Stimulated activated CD4-positive, alpha-beta T cell treated with anti-CD3 and anti-CD28 coated beads, Interleukin-2, amount 100 ng/mL, for 24 hours (primary cell): ENCODE measurements at regions not wholly inside any gene's neighbourhood (a gene's known extent, or its start where the extent isn't known, plus 50 kb on each side); places are given as distances from the start of the nearest gene placed in this dataset.

Experiments used
- DNase-seq, 2 donors: peaks; one replicate each; pipeline ENCODE4 v3.0.0-alpha.2; 2020

- DNase-seq: no peak
Measured at GRCh38 chr21:16992448-16992847, 520.4 kb upstream of the CXADR start.

DNA sequence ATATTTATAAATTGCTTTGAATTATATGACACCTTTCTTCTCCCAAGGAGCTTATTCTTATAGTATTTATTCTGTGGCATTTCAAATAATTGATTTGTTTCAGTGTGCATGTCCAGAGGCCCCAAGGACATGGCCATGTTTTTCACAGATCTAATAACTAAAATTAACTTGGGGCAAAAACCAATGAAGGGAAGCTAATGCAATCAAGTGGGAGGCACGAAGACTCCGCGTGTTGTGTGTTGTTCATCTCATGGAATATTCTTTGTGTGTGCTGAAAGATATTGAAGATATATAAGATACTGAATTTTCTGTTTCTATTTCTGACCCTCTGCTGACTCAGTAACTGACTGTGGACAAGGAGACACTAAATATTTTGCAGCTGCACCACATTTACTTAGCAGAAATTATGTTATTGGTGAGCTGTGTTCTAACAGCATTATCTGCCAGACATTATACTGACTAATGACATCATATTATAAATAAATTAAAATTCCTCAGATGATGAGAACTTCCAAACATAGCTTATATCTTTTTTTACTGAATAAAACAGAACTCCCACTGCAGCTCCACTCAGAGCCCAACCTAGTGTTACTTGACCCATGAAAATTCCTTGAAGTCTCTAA lies 519.3 kb upstream of the CXADR start:
- DNase-seq: no peak

DNA sequence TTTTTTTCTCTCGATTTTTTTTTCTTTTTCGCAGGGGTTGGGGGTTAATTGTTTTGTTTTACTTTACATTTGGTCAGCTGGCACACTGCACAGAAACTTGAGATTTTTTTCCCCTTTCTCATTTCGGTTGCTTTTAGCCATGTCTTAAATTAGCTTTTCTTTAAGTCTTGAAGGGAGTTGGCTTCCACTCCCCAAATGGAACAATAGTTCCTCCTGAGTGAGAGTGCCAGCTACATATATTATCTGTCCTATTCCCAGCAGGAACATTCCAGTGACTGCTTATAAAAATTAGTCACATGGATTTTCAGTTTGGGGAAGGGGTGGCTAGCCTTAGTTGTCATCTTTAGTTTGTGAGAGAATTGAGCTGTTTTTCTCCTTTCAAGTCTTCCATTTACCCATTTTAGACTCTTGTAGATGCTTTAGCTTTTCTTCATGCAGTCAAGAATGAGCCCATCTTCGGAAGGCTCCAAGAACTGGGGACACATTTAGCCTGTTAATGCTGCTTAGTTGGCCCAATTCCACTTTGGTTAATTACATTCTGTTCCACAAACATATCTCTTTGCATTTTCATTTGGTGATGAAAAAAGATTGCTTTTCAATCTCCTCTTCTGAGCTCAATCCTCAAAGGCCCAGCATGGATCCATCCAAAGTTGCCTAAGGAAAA lies 510.1 kb upstream of the CXADR start:
- no peak for DNase-seq

GRCh38 chr21:17003258-17003615 lies 509.6 kb upstream of the CXADR start:
- DNase-seq: no peak

DNA sequence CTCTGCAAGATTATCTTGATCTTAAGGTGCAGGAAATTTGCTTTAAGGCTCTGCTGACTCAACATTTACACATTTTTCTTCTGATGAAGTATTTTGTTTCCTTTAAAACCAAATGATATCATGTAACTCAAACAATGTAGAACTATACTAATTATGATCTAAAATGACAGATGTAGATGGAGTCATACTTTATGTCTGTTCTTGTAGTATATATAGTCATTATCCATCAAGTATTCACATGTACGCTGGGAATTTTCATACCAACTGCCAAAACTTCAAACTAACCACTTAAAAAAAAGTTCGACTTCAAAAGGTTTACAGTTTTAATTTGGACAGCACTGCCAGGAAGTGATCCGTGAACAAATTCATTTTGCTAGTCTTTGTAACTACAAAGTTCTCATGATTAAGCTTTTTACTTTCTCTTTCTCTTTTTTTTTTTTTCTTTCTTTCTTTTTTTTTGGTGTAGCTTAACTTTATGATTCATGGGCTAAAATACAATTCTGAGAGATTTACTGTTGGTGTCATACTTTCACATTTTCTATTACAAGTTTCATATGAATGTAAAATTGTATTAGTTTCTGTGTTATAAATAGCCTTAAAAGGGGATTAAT lies 509.0 kb upstream of the CXADR start:
- DNase-seq: no peak

GRCh38 chr21:17032141-17032655 lies 480.6 kb upstream of the CXADR start:
- no peak for DNase-seq

DNA sequence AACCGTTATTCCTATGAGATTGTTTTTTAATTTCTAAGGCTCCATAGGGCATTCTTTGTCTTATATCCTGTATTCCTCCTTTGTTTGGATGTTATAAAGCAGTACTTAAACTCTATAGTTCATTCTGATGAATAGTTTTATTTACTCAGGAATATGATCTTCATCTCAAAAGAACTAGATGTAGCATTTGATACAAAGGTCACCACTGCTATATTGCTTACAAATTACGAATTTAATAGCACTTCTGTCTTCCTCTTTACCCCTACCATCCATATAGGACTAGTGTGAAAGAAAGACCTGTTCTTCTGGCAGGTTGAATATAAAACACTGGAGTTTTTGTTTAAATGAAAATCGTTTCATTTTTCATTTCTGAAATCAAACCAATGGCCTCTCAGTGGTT lies 468.1 kb upstream of the CXADR start:
- DNase-seq: no peak

GRCh38 chr21:17045214-17045853 lies 467.5 kb upstream of the CXADR start:
- no peak for DNase-seq

GRCh38 chr21:17048974-17049373 lies 463.9 kb upstream of the CXADR start:
- no peak for DNase-seq

- DNase-seq: no peak
Measured at GRCh38 chr21:17050156-17050555, 462.7 kb upstream of the CXADR start.

DNA sequence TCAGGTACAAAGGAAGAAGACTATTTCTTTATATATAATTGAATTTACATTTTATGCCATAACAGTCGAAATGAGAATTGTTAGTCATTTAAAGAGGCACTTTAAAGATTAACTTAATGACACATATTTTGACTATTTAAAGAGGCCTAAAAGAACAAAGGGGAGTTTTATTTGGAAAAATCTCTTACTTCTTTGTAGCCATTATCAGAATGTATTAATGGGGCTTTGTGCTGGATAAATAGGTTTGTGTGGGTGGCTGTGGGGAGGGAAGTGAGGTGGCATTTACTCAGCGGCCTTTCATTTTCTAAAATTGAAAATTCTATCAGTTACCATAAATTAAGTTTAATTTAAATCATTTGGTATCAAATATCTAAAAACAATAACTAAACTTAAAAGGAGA lies 462.2 kb upstream of the CXADR start:
- no peak for DNase-seq

GRCh38 chr21:17051054-17051453 lies 461.8 kb upstream of the CXADR start:
- no peak for DNase-seq

DNA sequence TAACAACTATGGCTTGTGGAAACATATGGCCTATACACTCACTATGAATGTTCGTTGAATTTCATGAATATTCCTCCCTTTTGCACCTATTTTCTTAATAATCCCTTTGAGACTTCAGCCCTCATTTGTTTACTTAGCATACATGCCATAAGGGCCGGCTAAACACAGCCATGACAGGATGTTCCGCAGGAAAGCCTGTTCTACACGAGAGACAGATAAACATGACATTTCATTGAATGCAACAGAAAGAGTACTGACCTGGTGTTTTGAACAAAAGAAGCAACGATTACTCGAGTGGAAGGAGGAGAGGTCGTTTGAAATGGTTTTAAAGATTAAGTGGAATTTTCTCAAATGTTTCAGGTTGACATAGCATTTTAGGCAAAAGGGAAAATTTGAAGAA lies 459.5 kb upstream of the CXADR start:
- no peak for DNase-seq

DNA sequence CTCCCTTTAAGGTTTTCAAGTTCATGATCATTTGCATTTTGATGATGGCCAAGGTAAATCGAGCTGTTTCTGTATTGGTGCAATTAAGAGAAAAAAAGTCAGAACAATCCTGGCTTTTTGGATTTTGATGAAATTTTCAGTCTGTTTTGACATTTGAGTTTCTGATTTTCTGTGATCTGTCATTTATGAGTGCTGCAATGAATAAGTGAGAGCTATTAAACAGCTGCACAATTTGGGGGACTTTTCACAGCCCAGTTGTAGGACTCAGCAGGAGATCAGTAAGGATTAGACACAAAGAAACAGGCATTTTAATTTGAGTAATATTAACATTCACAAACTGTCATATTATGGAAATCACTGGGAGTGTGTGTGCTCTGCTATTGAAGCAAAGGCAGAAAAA lies 452.9 kb upstream of the CXADR start:
- DNase-seq: no peak

DNA sequence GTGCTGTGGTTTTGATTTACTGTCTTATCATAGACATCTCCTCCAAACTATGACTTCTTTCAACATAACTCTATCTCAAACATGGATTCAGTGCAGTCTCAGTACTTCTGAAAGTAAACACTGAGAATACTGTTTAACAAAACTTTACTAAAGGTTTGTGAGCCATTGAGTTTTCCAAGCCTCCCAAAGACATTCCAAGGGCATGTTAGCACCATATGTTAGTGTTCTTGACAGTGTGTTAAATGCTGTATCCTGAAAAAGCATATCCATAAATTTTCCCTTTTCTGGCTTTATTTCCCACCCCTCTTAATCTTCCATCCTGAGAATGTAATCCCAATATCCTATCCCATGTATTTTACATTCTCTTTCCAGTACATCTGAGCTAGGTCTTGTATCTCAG lies 446.8 kb upstream of the CXADR start:
- no peak for DNase-seq

DNA sequence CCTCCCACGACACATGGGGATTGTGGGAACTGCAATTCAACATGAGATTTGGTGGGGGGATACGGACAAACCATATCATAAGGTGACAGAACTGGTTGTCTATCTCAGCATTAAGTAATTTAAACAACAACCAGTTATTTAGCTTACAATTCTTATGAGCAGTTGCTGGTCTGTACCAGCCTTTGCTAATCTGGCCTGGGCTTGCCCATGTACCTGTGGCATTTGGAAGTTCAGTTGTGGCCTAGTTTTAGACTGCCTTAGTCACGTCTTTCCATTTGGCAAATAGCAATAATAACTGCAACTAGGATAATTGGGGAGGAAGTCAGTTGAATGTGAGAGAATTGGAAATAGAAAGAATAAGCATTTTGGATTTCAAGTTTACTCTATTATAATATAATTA lies 441.8 kb upstream of the CXADR start:
- DNase-seq: no peak

GRCh38 chr21:17081193-17081592 lies 431.6 kb upstream of the CXADR start:
- no peak for DNase-seq

DNA sequence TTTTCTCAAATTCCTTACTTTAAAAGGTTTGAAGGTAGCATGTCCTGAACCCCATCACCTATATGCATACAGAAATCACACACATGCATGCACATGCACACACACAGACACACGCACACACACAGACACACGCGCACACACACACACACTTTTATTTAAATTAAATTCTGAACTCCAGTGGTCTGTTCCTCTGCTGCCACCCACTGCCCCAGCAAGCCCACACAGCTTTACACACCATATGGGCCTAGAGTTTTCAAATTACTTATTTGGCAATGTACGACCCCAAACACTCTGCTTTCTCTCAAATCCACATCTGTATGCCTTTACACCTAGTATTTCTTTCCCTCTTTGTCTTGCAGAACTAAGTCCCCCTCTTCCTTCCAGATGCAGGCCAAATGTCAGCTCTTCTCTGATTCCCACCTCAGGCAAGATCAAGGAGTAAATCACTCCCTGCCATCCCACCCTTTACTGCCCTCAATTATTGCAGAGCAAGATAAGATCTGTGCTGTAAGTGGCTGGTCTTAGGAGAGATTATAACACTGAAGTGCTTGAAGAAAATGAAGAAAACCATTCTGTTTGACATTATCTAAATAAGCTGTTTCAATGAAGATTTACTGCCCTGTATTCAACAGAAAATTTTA lies 429.9 kb upstream of the CXADR start:
- DNase-seq: no peak

- no peak for DNase-seq
Measured at GRCh38 chr21:17085707-17086106, 427.1 kb upstream of the CXADR start.

GRCh38 chr21:17088500-17088899 lies 424.3 kb upstream of the CXADR start:
- no peak for DNase-seq

GRCh38 chr21:17089091-17089491 lies 423.8 kb upstream of the CXADR start:
- DNase-seq: no peak

- no peak for DNase-seq
Measured at GRCh38 chr21:17101696-17102095, 411.1 kb upstream of the CXADR start.

- DNase-seq: no peak
Measured at GRCh38 chr21:17105932-17106331, 406.9 kb upstream of the CXADR start.

DNA sequence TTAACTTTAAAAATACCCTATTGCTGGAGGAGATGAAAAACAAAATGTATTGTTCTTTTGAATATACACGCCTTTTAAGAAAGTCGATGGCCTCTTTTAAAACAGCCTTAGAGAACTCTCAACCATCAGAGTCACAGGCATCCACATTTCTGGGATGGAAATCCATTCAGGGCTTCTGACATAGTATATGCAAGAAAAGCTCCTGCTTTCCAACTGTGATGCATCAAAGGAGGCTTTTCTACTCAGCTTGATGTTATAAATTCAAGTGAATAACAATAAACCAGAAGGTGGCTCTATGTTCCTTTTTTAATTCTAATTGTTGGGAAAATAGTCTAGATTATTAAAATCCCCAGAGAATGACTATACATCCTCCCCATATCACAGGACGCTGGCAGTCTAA lies 398.8 kb upstream of the CXADR start:
- no peak for DNase-seq
